Activated naive CD4-positive, alpha-beta T cell treated with anti-CD3 and anti-CD28 coated beads, Interleukin-2, amount 10 ng/mL, durations not matched to agents 7 days and 5 days (primary cell): ENCODE measurements at regions not wholly inside any gene's neighbourhood (a gene's known extent, or its start where the extent isn't known, plus 50 kb on each side); places are given as distances from the start of the nearest gene placed in this dataset.
"Not testable (repeated sequence)": the region's sequence is repeated elsewhere in the genome, so short reads cannot be mapped to it uniquely, and the experiment has no call there.

Experiments
- CTCF ChIA-PET: fragments of 350-600 bp; sonication (Branson Sonifier 250); formaldehyde crosslinking; loops from one replicate; lab custom pipeline; 2021; ENCODE audit warnings: antibody characterized with exemption; lab: Charles Lee
- DNase-seq: peaks from one replicate; pipeline ENCODE4 v3.0.0-alpha.2; 2020
- H3K27ac Mint-ChIP-seq: one replicate; pipeline ENCODE4 v1.8.0; 2021; ENCODE audit warnings: mild to moderate bottlenecking, moderate library complexity, mixed read lengths
- H3K27me3 Mint-ChIP-seq: one replicate; pipeline ENCODE4 v1.8.0; 2021; ENCODE audit warnings: mild to moderate bottlenecking, mixed read lengths
- H3K36me3 Mint-ChIP-seq: one replicate; pipeline ENCODE4 v1.8.0; 2021; ENCODE audit warnings: mixed read lengths
- H3K4me1 Mint-ChIP-seq: one replicate; pipeline ENCODE4 v1.8.0; 2021; ENCODE audit warnings: mixed read lengths
- H3K4me3 Mint-ChIP-seq: one replicate; pipeline ENCODE4 v1.8.0; 2021; ENCODE audit warnings: mild to moderate bottlenecking, moderate library complexity, mixed read lengths
- H3K9me3 Mint-ChIP-seq: one replicate; pipeline ENCODE4 v1.8.0; 2021; ENCODE audit warnings: mixed read lengths

- no peak for DNase-seq
- H3K36me3 Mint-ChIP-seq = no peaks in the 10 kb centered on the region
- H3K4me1 Mint-ChIP-seq = no peaks in the 10 kb centered on the region
- H3K27ac Mint-ChIP-seq = no peak overlapping the region
- no peaks in the 10 kb centered on the region for H3K9me3 Mint-ChIP-seq
- no peak overlapping the region for H3K4me3 Mint-ChIP-seq
- H3K27me3 Mint-ChIP-seq = no peaks in the 10 kb centered on the region
- CTCF ChIA-PET = interaction anchor here (0.6 kb wide), 1 partner anchor 1172 kb away, joined by 3 read pairs; no protein-coding TSS in a partner anchor
These were observed 448.0 kb downstream of the KCNT2 start for GRCh38 chr1:196160066-196160795.

GRCh38 chr1:196155586-196155985, 452.7 kb downstream of the KCNT2 start:
- Mint-ChIP-seq H3K4me3 (no peak overlapping the region), H3K36me3 (no peaks in the 10 kb centered on the region), H3K4me1 (no peaks in the 10 kb centered on the region), H3K9me3 (no peaks in the 10 kb centered on the region), H3K27ac (no peak overlapping the region), H3K27me3 (no peaks in the 10 kb centered on the region)
- CTCF ChIA-PET = no interaction called here
- DNase-seq = no peak

- no peaks in the 10 kb centered on the region for H3K4me1 Mint-ChIP-seq
- H3K4me3 Mint-ChIP-seq = no peak overlapping the region
- H3K36me3 Mint-ChIP-seq = no peaks in the 10 kb centered on the region
- CTCF ChIA-PET = no interaction called here
- no peak overlapping the region for H3K27ac Mint-ChIP-seq
- H3K9me3 Mint-ChIP-seq = no peaks in the 10 kb centered on the region
- no peak for DNase-seq
- no peaks in the 10 kb centered on the region for H3K27me3 Mint-ChIP-seq
These were observed 455.3 kb downstream of the KCNT2 start for GRCh38 chr1:196152975-196153374.

- DNase-seq = no peak
- Mint-ChIP-seq H3K27ac (no peak overlapping the region), H3K4me3 (no peak overlapping the region), H3K27me3 (no peaks in the 10 kb centered on the region), H3K36me3 (no peaks in the 10 kb centered on the region), H3K9me3 (no peaks in the 10 kb centered on the region), H3K4me1 (no peaks in the 10 kb centered on the region)
- CTCF ChIA-PET = no interaction called here
These were observed 456.2 kb downstream of the KCNT2 start for GRCh38 chr1:196152086-196152485.

GRCh38 chr1:196148367-196148970, 459.8 kb downstream of the KCNT2 start:
- no peak for DNase-seq
- Mint-ChIP-seq H3K9me3 (no peaks in the 10 kb centered on the region), H3K27me3 (no peaks in the 10 kb centered on the region)

GRCh38 chr1:196147530-196147929, 460.7 kb downstream of the KCNT2 start:
- H3K9me3 Mint-ChIP-seq = no peaks in the 10 kb centered on the region
- no peaks in the 10 kb centered on the region for H3K4me1 Mint-ChIP-seq
- DNase-seq = no peak
- H3K27me3 Mint-ChIP-seq = no peaks in the 10 kb centered on the region
- no peaks in the 10 kb centered on the region for H3K36me3 Mint-ChIP-seq
- CTCF ChIA-PET = interaction anchor here (1.8 kb wide), 1 partner anchor 509 kb away, joined by 8 read pairs; no protein-coding TSS in a partner anchor
- H3K4me3 Mint-ChIP-seq = no peak overlapping the region
- H3K27ac Mint-ChIP-seq = no peak overlapping the region

More at GRCh38 chr1:196148367-196148970, 459.8 kb downstream of the KCNT2 start:
- Mint-ChIP-seq H3K4me1 (no peaks in the 10 kb centered on the region), H3K27ac (no peak overlapping the region), H3K36me3 (no peaks in the 10 kb centered on the region), H3K4me3 (no peak overlapping the region)
- CTCF ChIA-PET = interaction anchor here (0.8 to 2.9 kb wide), 4 partner anchors 19 to 514 kb away, joined by 3 to 18 read pairs (median 6); no protein-coding TSS in a partner anchor

GRCh38 chr1:196145151-196145550, 463.1 kb downstream of the KCNT2 start:
- CTCF ChIA-PET, H3K27me3 Mint-ChIP-seq, H3K36me3 Mint-ChIP-seq, H3K27ac Mint-ChIP-seq, DNase-seq, H3K4me3 Mint-ChIP-seq, H3K4me1 Mint-ChIP-seq, H3K9me3 Mint-ChIP-seq: not testable (repeated sequence)

- Mint-ChIP-seq H3K27ac (no peak overlapping the region), H3K4me3 (no peak overlapping the region), H3K27me3 (no peaks in the 10 kb centered on the region), H3K4me1 (no peaks in the 10 kb centered on the region), H3K9me3 (no peaks in the 10 kb centered on the region), H3K36me3 (no peaks in the 10 kb centered on the region)
- DNase-seq = no peak
- CTCF ChIA-PET = no interaction called here
These were observed 463.7 kb downstream of the KCNT2 start for GRCh38 chr1:196144588-196144987.

- CTCF ChIA-PET = no interaction called here
- no peaks in the 10 kb centered on the region for H3K27me3 Mint-ChIP-seq
- no peaks in the 10 kb centered on the region for H3K36me3 Mint-ChIP-seq
- H3K4me3 Mint-ChIP-seq = no peak overlapping the region
- no peaks in the 10 kb centered on the region for H3K9me3 Mint-ChIP-seq
- H3K27ac Mint-ChIP-seq = no peak overlapping the region
- no peaks in the 10 kb centered on the region for H3K4me1 Mint-ChIP-seq
- DNase-seq = no peak
These were observed 464.5 kb downstream of the KCNT2 start for GRCh38 chr1:196143602-196144342.

- Mint-ChIP-seq H3K27ac (no peak overlapping the region), H3K4me1 (no peaks in the 10 kb centered on the region), H3K27me3 (no peaks in the 10 kb centered on the region), H3K9me3 (no peaks in the 10 kb centered on the region), H3K4me3 (no peak overlapping the region), H3K36me3 (no peaks in the 10 kb centered on the region)
- CTCF ChIA-PET = interaction anchor here (0.5 kb wide), 1 partner anchor 1215 kb away, joined by 3 read pairs; no protein-coding TSS in a partner anchor
- no peak for DNase-seq
These were observed 466.1 kb downstream of the KCNT2 start for GRCh38 chr1:196142111-196142640.

- no peaks in the 10 kb centered on the region for H3K27me3 Mint-ChIP-seq
- H3K27ac Mint-ChIP-seq = no peak overlapping the region
- DNase-seq = no peak
- no peaks in the 10 kb centered on the region for H3K4me1 Mint-ChIP-seq
- H3K36me3 Mint-ChIP-seq = no peaks in the 10 kb centered on the region
- CTCF ChIA-PET = no interaction called here
- H3K4me3 Mint-ChIP-seq = no peak overlapping the region
- H3K9me3 Mint-ChIP-seq = no peaks in the 10 kb centered on the region
These were observed 471.8 kb downstream of the KCNT2 start for GRCh38 chr1:196136396-196136795.

GRCh38 chr1:196131691-196132090, 476.5 kb downstream of the KCNT2 start:
- Mint-ChIP-seq H3K4me1 (no peaks in the 10 kb centered on the region), H3K9me3 (no peaks in the 10 kb centered on the region), H3K36me3 (no peaks in the 10 kb centered on the region), H3K27ac (no peak overlapping the region), H3K4me3 (no peak overlapping the region), H3K27me3 (no peaks in the 10 kb centered on the region)
- CTCF ChIA-PET = no interaction called here
- DNase-seq = no peak

- Mint-ChIP-seq H3K4me1 (no peaks in the 10 kb centered on the region), H3K9me3 (no peaks in the 10 kb centered on the region), H3K36me3 (no peaks in the 10 kb centered on the region), H3K27me3 (no peaks in the 10 kb centered on the region), H3K4me3 (no peak overlapping the region), H3K27ac (no peak overlapping the region)
- no peak for DNase-seq
- CTCF ChIA-PET = no interaction called here
These were observed 479.4 kb downstream of the KCNT2 start for GRCh38 chr1:196128835-196129234.

- no peak for DNase-seq
- CTCF ChIA-PET = no interaction called here
These were observed 487.1 kb downstream of the KCNT2 start for GRCh38 chr1:196121181-196121580.

More at GRCh38 chr1:196121181-196121580, 487.1 kb downstream of the KCNT2 start:
- Mint-ChIP-seq H3K27ac (no peak overlapping the region), H3K4me3 (no peak overlapping the region), H3K4me1 (no peaks in the 10 kb centered on the region), H3K27me3 (no peaks in the 10 kb centered on the region), H3K36me3 (no peaks in the 10 kb centered on the region), H3K9me3 (no peaks in the 10 kb centered on the region)
